PC-3 (cell line): ENCODE measurements at regions not wholly inside any gene's neighbourhood (a gene's known extent, or its start where the extent isn't known, plus 50 kb on each side); places are given as distances from the start of the nearest gene placed in this dataset.

ENCODE experiments used
- EZH2 ChIP-seq: fragments of 300-600 bp; sonication (generic); IDR thresholded peaks from one replicate; pipeline ENCODE4 v1.6.1; 2017; ENCODE audit warnings: antibody characterized with exemption, mild to moderate bottlenecking, low read length; ENCODE audit not compliant: unreplicated experiment
- EZH2phosphoT487 ChIP-seq: fragments of 300-600 bp; sonication (generic); IDR thresholded peaks from 2 replicates; pipeline ENCODE4 v1.6.1; 2018; ENCODE audit warnings: mild to moderate bottlenecking, antibody characterized with exemption, low read length, borderline replicate concordance
- TF ChIP-seq, protein P1 (sequence below): fragments of 300-600 bp; sonication (generic); conservative IDR thresholded peaks from 2 replicates; pipeline ENCODE4 v1.5.1; 2017; ENCODE audit warnings: antibody characterized with exemption, low read depth, mild to moderate bottlenecking, low read length

DNA sequence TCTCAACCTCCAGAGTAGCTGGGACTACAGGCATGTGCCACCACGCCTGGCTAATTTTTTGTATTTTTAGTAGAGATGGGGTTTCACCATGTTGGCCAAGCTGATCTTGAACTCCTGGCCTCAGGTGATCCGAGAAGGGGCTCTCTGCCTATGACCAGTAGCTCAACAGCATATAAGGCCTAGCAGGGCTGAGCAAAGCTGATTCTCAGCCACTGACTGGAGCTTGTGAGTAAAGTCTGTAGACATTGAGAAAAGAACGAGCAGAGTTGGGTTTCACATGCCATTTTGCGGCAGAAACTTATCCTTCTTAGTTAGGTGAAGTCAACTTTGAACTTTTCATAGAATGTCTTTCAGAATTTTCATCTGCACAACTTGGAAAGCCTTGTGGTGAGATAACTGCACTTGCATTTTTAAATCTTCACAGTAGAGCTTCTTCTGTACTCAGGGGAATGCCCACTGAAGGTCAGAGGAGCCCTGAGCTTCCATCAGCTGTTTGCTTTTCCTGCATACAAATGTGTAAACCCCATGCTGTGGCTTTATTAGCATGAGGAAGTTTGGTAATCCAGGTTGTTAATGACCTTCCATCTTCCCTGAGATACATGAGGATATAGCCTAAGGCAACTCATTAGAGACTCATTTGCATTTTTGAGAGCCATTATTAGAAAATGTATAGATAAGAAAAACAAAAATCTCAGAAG lies 602.4 kb downstream of the METTL4 start:
- TF ChIP-seq EZH2phosphoT487, result no peak
- TF ChIP-seq, protein P1, sequence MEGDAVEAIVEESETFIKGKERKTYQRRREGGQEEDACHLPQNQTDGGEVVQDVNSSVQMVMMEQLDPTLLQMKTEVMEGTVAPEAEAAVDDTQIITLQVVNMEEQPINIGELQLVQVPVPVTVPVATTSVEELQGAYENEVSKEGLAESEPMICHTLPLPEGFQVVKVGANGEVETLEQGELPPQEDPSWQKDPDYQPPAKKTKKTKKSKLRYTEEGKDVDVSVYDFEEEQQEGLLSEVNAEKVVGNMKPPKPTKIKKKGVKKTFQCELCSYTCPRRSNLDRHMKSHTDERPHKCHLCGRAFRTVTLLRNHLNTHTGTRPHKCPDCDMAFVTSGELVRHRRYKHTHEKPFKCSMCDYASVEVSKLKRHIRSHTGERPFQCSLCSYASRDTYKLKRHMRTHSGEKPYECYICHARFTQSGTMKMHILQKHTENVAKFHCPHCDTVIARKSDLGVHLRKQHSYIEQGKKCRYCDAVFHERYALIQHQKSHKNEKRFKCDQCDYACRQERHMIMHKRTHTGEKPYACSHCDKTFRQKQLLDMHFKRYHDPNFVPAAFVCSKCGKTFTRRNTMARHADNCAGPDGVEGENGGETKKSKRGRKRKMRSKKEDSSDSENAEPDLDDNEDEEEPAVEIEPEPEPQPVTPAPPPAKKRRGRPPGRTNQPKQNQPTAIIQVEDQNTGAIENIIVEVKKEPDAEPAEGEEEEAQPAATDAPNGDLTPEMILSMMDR, result no peak
- TF ChIP-seq EZH2, result no peak
